ENCODE measurements at regions not wholly inside any gene's neighbourhood (a gene's known extent, or its start where the extent isn't known, plus 50 kb on each side); places are given as distances from the start of the nearest gene placed in this dataset.

GRCh38 chrX:26822448-26822847, 606.5 kb downstream of the MAGEB5 start:
- TF ChIP-seq EZH2 (IDR thresholded peaks at IDR 0.05) (no peak), CTCF (IDR thresholded peaks at IDR 0.05) (peak; percentile 19), EZH2phosphoT487 (IDR thresholded peaks at IDR 0.05) (no peak)

Measured in neural progenitor cell (in vitro differentiated cells).